Stimulated activated CD4-positive, alpha-beta T cell treated with anti-CD3 and anti-CD28 coated beads, TNF-alpha, amount 100 ng/mL, for 4 hours (primary cell): ENCODE measurements at regions not wholly inside any gene's neighbourhood (a gene's known extent, or its start where the extent isn't known, plus 50 kb on each side); places are given as distances from the start of the nearest gene placed in this dataset.
"Not testable (repeated sequence)": the region's sequence is repeated elsewhere in the genome, so short reads cannot be mapped to it uniquely, and the experiment has no call there.

Source experiments
- DNase-seq, 3 experiments: peaks; one replicate each; pipeline ENCODE4 v3.0.0-alpha.2; 2020; ENCODE audit warnings: low read depth in 3 of 3

DNA sequence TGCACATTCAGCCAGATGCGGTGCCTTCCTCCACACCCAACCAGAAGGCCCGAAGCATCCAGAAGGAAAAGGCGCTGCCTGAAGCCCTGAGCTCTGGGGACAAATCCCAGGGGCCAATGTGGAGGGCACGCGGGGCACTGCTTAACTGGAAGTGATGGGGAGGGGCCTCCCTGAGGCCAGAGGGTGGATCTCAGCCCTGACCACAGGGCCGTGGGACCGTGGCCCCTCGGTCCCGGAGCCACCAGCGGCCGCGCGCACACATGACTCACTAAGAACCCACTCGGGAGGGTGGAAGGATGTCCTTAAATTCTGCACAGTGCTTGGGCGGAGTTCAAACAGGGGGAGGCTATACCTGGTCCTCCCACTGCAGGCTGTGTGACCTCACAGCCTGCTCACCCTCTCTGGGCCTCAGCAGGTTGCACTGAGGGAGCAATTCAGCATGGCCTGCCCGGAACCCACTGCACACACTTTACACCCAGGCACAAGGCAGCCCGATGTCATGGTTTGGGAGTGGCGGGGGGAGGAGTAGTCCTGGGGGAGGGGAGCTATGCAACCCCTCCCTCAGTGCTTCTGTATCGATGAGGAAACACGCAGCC, 89.5 kb downstream of the RFLNA start:
- no peak for DNase-seq

DNA sequence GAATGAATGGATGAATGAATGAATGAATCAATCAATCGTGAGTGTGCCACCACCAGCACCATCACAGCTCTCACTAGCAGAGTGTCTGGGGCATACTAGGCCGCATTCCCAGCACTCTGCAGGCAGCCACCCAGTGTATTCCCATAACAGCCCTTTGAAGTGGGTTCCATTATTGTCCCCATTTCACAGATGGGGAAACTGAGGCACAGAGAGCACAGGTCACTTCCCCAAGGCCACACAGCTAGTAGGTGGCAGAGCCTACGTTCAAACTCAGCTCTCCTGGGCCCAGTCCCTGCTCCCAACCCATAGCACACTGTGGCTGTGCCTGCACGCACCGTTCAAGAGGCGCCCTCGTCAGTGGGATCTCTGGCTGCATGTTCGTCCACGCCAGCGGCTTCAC, 88.1 kb downstream of the RFLNA start:
- DNase-seq, result no peak

GRCh38 chr12:124381456-124382296, 86.8 kb downstream of the RFLNA start:
- DNase-seq, result no peak

DNA sequence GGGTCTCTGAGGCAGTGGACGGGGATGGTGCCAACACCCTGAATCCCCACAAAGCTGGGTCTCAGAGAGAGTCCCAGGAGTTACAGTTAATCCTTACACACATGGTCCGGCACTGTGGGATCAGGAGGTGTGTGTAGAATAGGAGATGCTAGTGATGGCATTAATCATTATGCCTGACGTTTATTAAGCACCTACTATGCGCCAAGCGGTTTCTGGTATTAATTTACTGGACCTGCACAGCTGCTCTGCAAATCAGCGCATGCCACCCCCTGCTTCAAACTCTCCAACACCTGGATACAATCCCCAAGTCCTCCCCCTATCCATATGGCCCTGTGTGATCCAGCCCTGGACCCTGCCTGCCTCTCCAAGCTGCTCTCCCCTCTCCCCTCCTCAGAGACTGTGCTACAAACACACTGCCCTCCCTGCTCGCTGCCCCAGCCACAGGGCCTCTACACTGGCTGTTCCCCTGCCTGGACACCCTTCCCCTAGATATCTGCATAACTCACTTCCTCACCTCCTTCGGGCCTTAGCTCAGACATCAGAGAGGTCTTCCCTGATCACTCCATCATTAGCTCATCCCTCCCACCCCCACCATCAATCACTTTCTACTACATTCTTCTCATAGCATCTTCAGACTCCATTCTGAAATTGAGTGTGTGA, 86.0 kb downstream of the RFLNA start:
- no peak for DNase-seq

DNA sequence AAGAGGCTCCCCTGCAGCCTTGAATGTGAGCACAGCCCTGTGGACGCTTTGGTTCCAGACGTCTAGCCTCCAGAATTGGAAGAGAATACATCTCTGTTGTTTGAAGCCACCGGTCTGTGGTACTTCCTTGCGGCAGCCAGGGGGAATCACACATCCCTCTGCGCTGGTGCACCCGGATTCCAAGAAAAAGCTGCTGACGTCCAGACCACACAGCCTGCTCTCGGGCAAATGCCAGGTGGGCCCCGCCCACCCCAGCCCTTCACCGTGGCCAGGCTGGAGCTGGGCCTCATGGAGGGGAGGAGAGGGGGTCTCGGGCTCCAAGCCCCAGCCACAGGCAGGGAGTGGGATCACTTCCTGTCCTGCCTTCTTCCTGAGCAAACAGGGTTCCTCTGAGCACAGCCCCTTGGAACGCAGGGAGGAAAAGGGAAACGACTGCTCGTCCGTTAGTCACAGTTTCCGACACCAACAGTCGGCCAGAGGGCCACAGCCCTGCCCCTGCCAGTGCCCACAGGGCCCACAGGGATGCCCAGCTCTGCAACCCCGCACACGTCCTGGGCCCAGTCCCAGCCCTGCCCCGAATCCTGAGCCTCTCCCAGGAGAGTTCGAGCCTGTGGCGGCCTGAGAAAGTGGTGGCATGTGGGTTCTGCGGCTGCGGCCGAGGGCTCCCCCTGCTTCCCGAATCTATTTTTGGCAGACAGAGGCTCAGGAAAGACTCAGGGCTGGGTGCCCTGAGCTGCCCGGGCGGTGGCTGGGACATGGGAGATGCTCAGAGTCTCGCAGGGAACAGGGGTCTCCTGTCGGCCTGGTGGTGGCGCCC, 85.3 kb downstream of the RFLNA start:
- DNase-seq, result no peak

GRCh38 chr12:124379379-124379937, 84.6 kb downstream of the RFLNA start:
- no peak for DNase-seq

- DNase-seq, result no peak
These were observed 84.0 kb downstream of the RFLNA start for GRCh38 chr12:124378926-124379325.

GRCh38 chr12:124377981-124378509, 83.2 kb downstream of the RFLNA start:
- DNase-seq, result no peak

DNA sequence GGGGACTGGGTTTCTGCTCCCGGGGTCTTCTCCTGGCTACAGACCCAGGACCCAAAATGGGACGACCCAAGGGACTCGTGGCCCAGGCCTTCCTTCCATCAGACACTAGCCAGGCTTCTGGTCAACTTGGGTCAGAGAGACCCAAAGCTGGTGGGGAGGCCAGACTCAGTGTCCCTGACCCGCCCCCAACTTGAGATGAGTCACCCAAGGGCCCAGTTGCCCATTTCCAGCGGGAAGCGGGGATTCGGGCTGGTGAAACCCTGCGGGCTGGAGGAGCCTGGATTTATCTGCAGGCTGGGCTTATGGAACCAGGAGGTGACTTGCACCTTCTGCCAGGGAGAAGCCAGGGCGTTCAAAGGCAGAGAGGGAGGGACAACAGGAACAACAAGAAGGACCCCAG, 81.5 kb downstream of the RFLNA start:
- no peak for DNase-seq

- DNase-seq, result no peak
These were observed 80.9 kb downstream of the RFLNA start for GRCh38 chr12:124375789-124376175.

GRCh38 chr12:124375141-124375788, 80.4 kb downstream of the RFLNA start:
- no peak for DNase-seq

- DNase-seq, result no peak
These were observed 79.7 kb downstream of the RFLNA start for GRCh38 chr12:124374567-124374966.

DNA sequence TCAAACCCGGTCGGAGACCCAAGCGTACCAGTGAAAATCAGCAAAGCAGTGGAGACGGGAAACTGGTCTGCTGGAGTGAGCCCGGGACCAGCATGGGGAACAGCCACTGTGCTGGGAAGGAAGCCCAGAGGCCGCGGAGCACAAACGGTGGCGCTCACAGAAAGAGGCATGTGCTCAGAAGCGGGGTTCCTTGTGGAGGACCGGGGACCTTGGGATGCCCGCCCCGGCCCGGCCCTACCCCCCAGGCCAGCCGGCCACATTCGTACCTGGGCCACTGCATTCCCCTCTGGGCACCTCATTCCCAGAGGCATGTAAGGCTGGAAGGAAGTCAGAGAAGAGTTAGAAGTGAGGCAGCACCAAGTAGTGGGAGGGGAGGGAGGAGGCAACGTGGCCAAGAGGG, 79.3 kb downstream of the RFLNA start:
- no peak for DNase-seq

- not testable (repeated sequence) for DNase-seq
These were observed 78.8 kb downstream of the RFLNA start for GRCh38 chr12:124373701-124374100.

- DNase-seq, result no peak
These were observed 77.9 kb downstream of the RFLNA start for GRCh38 chr12:124372831-124373230.

DNA sequence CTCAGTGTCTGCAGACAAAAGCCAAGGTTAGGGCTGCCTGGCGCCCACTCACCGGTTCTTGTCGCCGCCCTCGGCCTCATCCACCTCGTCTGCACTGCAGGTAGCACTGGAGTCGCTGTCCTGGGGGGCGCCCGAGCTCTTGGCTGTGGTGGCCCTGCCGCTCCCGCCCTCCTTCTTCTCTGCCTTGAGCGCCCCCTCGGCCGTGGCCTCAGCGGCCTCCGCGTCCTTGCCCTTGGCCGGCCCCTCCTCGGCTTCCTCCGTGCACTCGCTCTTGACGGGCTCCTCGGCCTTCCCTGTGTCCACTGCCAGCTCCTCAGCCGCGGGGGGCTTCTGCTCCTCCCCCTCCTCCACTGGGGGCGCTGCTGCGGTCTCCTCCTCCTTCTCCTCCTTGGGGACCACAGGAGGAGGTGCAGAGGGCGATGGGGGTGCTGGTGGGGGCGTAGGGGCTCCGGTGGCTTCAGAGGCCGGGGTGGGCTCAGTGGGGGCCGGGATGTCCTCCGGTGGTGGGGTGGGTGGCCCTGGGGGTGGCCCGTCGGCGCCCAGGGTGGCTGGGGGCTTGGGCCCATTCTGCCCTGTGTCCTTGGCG, 77.2 kb downstream of the RFLNA start:
- DNase-seq, result no peak

- no peak for DNase-seq
These were observed 76.5 kb downstream of the RFLNA start for GRCh38 chr12:124371366-124371765.

- DNase-seq, result no peak
These were observed 76.0 kb downstream of the RFLNA start for GRCh38 chr12:124370851-124371250.

- no peak for DNase-seq
These were observed 75.5 kb downstream of the RFLNA start for GRCh38 chr12:124370384-124370783.

GRCh38 chr12:124369827-124370378, 75.0 kb downstream of the RFLNA start:
- no peak for DNase-seq
